ENCODE measurements at regions not wholly inside any gene's neighbourhood (a gene's known extent, or its start where the extent isn't known, plus 50 kb on each side); places are given as distances from the start of the nearest gene placed in this dataset.
"Not testable (repeated sequence)": the region's sequence is repeated elsewhere in the genome, so short reads cannot be mapped to it uniquely, and the experiment has no call there.

GRCh38 chr20:23299673-23300050 is 50.9 kb upstream of the NXT1 start:
- DNase-seq: no peak

DNA sequence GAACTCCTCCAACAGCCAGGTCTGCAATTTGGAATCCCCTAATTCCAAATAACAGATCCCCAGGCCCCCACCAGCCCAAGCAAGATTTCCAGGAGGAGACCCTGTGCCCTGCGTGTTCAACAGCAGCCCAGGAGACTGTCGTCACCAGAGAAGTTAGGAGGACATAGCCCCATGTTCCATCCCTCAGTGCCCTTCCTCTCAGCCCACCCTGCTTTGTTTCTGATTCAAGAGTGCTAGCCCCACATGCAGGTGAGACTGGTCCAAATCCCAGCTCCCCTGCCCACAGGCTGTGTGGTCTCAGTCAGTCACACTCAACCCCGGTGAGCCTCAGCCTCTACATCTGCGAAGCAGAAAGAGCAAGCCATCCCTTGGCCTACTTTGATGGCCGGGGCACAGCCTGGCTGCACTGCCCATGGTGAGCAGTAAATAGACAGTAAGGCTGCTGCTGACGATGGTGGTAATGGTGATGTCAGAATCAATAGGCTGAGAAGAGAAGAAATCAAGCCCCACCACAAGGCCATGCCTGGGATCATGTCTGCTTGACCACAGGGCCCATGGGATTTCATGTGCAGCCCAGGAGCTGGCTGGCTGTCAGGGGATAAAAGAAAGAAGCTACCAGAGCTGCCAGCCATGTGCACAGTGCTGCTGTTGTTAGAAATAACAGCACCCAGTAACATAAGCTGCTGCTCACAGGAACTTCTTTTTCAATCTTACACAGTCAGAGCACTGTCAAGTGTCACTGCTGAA is 51.5 kb upstream of the NXT1 start:
- no peak for DNase-seq

DNA sequence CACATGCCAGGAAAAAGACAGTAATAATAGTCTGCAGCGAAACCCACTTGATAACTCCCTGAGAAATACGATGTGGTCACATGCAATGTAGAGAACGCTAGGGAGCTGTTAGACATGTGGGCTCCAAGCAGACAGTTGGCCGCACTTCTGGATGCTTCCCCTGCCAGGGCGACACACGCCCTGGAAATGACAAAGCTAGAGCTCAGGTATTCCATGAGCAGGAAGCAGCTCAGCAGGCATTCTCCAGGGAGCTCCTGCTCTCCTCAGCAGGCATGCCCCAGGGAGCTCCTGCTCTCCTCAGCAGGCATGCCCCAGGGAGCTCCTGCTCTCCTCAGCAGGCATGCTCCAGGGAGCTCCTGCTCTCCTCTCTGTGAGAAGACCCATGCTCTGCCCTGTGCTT is 52.4 kb upstream of the NXT1 start:
- no peak for DNase-seq

DNA sequence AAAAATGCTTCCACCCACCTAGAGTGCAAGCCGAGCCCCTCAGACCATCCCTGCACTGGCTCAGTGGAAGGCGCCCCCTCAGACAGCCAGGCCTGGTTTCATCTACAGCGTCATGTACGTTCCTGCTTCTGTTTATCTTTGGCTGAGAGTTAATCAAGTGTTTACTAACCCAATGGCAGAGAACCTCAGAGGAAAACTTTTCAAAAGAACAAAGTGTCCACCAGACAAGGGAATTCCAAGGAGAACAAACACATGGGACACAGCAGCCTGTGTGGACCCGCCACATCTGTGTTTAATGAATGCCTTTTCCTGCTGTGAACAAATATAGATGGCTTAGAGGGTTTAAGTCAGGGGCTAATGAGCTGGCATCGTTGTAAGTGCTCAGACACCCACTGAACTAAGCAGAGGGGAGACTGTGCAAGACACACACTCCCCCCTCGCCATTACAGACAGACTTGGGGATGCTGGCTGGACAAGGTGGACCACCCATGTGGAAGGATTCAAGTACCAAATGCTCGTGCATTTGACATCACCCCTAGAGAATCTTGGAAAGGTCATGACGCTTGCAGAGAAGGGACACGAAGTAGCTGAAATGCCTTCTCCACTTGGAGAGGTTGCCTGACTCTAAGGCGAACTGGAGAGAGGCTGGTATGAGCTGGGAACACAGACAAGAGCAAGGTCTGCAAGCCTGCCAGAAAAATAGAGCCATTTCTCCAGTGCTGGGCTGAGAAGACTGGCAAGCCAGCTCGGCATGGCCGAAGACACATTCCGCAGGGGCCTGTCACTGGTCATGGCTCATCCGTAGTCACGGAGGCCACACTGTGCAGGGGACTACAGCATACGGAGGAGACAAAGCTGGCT is 53.5 kb upstream of the NXT1 start:
- no peak for DNase-seq

DNA sequence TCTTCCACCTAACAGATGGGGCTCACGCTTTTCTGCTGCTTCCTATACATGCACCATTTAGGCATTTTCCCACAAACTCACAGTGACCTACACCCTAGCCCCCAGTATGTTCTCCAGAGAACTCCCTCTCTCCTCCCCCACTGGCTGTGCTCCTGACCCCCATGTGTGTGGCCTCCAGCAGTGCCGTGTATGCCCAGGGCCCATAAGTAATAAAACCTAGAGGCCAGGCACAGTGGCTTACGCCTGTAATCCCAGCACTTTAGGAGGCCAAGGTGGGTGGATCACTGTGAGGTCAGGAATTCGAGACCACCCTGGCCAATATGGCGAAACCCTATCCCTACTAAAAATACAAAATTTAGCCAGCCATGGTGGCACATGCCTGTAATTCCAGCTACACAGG is 54.7 kb upstream of the NXT1 start:
- DNase-seq: no peak

DNA sequence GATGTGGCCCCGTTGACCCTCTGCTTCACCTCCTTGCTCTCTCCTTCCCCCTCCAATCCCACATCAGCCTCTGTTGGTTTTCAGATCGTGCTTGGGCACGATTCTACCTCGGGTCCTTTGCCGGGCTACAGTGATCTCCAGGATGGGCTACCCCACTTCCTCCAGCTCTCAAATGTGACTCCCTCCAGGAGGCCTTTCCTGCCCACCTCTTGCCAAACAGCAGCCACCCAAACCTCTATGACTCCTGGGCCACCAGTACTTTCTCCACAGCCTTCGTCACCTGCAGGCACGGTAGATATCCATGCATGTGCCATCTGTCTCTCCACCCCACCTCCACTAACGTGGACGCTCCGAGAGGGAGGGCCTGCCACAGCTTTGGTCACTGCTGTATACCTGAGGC is 55.9 kb upstream of the NXT1 start:
- no peak for DNase-seq

GRCh38 chr20:23294166-23294565 is 56.4 kb upstream of the NXT1 start:
- no peak for DNase-seq

GRCh38 chr20:23293689-23294088 is 56.9 kb upstream of the NXT1 start:
- DNase-seq: no peak

- not testable (repeated sequence) for DNase-seq
Observed at GRCh38 chr20:23292311-23292710, 58.3 kb upstream of the NXT1 start.

DNA sequence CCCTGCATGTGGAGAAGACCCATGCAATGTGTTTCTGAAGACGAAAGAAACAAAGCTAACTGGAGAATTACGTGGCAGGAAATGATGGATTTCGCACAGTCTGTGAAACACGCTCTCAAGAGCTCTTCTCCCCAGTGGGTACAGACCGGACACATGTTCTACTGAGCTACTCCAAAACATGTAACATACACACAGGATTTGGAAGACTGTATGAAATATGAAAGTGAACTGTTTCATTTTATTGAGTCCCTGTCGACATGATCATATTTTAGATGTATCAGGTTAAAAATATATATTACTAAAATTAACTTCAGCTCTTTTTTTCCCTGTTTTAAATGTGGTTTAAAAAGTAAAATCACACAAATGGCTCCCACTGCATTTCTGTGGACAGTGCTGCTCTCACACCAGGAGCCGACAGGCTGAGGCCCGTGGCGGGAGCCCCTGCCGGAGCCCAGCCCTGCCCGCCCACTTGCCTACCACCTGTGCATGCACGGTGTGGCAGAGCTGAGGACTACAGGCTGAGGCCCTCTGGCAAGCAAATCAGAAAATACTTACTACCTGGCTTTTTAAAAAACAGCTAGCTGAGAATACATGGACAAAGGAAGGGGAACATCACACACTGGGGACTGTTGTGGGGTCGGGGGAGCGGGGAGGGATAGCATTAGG is 58.9 kb upstream of the NXT1 start:
- no peak for DNase-seq

GRCh38 chr20:23290761-23291574 is 59.6 kb upstream of the NXT1 start:
- DNase-seq: no peak

DNA sequence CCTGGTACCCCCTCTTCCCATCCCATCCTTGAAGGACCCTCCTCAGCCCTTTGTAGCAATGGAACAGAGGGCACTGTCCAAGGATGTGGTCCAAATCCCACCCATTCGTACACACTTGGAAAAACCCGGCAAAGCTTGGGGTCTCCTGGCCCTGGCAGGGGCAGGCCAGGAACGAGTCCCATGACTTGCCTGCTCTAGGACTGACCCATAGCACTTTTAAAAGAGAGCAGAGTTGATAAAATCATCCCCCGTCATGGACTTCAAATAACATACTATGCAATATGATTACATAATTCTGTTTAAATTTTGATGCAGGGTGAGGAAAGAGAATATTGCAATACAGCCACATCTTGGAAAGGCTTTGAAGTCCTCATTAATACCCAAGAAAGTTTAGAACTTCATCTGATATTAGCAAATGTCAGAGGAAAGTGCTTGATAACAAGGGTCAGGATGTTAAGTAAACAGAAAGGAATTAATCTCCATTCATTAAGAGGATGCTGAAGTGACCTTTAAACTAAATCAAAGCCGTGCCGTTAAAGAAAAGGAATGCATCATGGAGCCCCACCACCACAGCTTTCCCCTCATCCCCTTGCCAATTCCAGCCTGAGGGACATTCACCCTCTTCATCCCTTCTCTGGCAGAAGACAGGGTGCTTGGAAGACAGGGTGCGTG is 60.7 kb upstream of the NXT1 start:
- DNase-seq: no peak

DNA sequence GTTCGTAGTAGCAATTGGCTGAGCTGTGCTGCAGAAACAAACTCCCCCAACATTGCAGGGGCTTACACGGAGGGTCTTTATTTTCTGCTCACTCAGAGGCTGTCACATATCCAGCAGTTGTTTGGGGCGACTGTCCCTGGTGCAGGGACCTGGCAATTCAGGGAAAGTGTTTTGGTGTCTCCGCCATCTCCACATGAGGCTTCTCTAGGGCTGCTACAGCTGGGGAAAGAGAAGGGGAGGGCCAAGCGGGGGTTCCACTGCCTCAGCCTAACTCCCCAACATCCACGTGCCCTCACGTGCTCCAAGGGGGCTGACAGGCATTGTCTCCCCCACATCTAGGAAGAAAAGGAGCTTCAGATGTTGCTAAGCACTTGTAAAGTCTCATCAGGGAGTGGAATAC is 61.3 kb upstream of the NXT1 start:
- DNase-seq: no peak

GRCh38 chr20:23287354-23288190 is 63.0 kb upstream of the NXT1 start:
- no peak for DNase-seq

- no peak for DNase-seq
Observed at GRCh38 chr20:23286346-23286745, 64.2 kb upstream of the NXT1 start.

GRCh38 chr20:23285536-23285935 is 65.1 kb upstream of the NXT1 start:
- DNase-seq: no peak

GRCh38 chr20:23284009-23284408 is 66.6 kb upstream of the NXT1 start:
- no peak for DNase-seq

- DNase-seq: no peak
Observed at GRCh38 chr20:23283096-23283850, 67.3 kb upstream of the NXT1 start.

GRCh38 chr20:23282546-23282945 is 68.0 kb upstream of the NXT1 start:
- DNase-seq: no peak

GRCh38 chr20:23282111-23282510 is 68.5 kb upstream of the NXT1 start:
- DNase-seq: no peak

- no peak for DNase-seq
Observed at GRCh38 chr20:23279836-23280235, 70.8 kb upstream of the NXT1 start.
